ENCODE measurements at regions not wholly inside any gene's neighbourhood (a gene's known extent, or its start where the extent isn't known, plus 50 kb on each side); places are given as distances from the start of the nearest gene placed in this dataset.

- DNase-seq (ENCODE audit: insufficient read length, low spot score, missing footprints) = no peak
- no peaks in the 10 kb centered on the region for H3K27me3 ChIP-seq (ENCODE audit: insufficient read depth, low read length)
- TF ChIP-seq CTCF (IDR thresholded peaks at IDR 0.05; ENCODE audit: extremely low read depth, low read depth, low read length) = no peak
- no peaks in the 10 kb centered on the region for H3K36me3 ChIP-seq (ENCODE audit: insufficient read depth, low read length)
- H3K27ac ChIP-seq (ENCODE audit: low read depth, low read length) = no peak overlapping the region
- no peaks in the 10 kb centered on the region for H3K4me1 ChIP-seq (ENCODE audit: insufficient read depth, low read length)
- no peaks in the 10 kb centered on the region for H4K20me1 ChIP-seq (ENCODE audit: insufficient read depth, low read length)
- no peak overlapping the region for H2AFZ ChIP-seq (ENCODE audit: low read length)
- no peaks in the 10 kb centered on the region for H3K9me3 ChIP-seq (ENCODE audit: low read depth, low read length)
- no peak overlapping the region for H3K4me3 ChIP-seq (ENCODE audit: insufficient read depth, low read length)
- H3K4me2 ChIP-seq (ENCODE audit: insufficient read depth, low read length) = no peak overlapping the region
- no peaks in the 10 kb centered on the region for H3K79me2 ChIP-seq (ENCODE audit: insufficient read depth, low read length)
These were observed 172.4 kb downstream of the DDX1 start for GRCh38 chr2:15763822-15764682.

- H3K27ac ChIP-seq (ENCODE audit: low read depth, low read length) = no peak overlapping the region
- H3K79me2 ChIP-seq (ENCODE audit: insufficient read depth, low read length) = no peaks in the 10 kb centered on the region
- DNase-seq (ENCODE audit: insufficient read length, low spot score, missing footprints) = no peak
- no peaks in the 10 kb centered on the region for H3K9me3 ChIP-seq (ENCODE audit: low read depth, low read length)
- no peaks in the 10 kb centered on the region for H4K20me1 ChIP-seq (ENCODE audit: insufficient read depth, low read length)
- H2AFZ ChIP-seq (ENCODE audit: low read length) = no peak overlapping the region
- H3K4me3 ChIP-seq (ENCODE audit: insufficient read depth, low read length) = no peak overlapping the region
- no peaks in the 10 kb centered on the region for H3K4me1 ChIP-seq (ENCODE audit: insufficient read depth, low read length)
- H3K36me3 ChIP-seq (ENCODE audit: insufficient read depth, low read length) = no peaks in the 10 kb centered on the region
- H3K4me2 ChIP-seq (ENCODE audit: insufficient read depth, low read length) = no peak overlapping the region
- H3K27me3 ChIP-seq (ENCODE audit: insufficient read depth, low read length) = no peaks in the 10 kb centered on the region
- no peak for TF ChIP-seq CTCF (IDR thresholded peaks at IDR 0.05; ENCODE audit: extremely low read depth, low read depth, low read length)
These were observed 173.0 kb downstream of the DDX1 start for GRCh38 chr2:15764683-15765011.

GRCh38 chr2:15765211-15765610 lies 173.5 kb downstream of the DDX1 start:
- H3K4me3 ChIP-seq (ENCODE audit: insufficient read depth, low read length) = no peak overlapping the region
- no peak overlapping the region for H2AFZ ChIP-seq (ENCODE audit: low read length)
- DNase-seq (ENCODE audit: insufficient read length, low spot score, missing footprints) = no peak

More at GRCh38 chr2:15765211-15765610, 173.5 kb downstream of the DDX1 start:
- TF ChIP-seq CTCF (IDR thresholded peaks at IDR 0.05; ENCODE audit: extremely low read depth, low read depth, low read length) = no peak
- Histone ChIP-seq H3K27me3 (ENCODE audit: insufficient read depth, low read length) (no peaks in the 10 kb centered on the region), H3K27ac (ENCODE audit: low read depth, low read length) (no peak overlapping the region), H3K4me2 (ENCODE audit: insufficient read depth, low read length) (no peak overlapping the region), H3K36me3 (ENCODE audit: insufficient read depth, low read length) (no peaks in the 10 kb centered on the region), H3K79me2 (ENCODE audit: insufficient read depth, low read length) (no peaks in the 10 kb centered on the region), H4K20me1 (ENCODE audit: insufficient read depth, low read length) (no peaks in the 10 kb centered on the region), H3K4me1 (ENCODE audit: insufficient read depth, low read length) (no peaks in the 10 kb centered on the region), H3K9me3 (ENCODE audit: low read depth, low read length) (no peaks in the 10 kb centered on the region)

Data from osteoblast (primary cell).